Neural progenitor cell (in vitro differentiated cells): ENCODE measurements at regions not wholly inside any gene's neighbourhood (a gene's known extent, or its start where the extent isn't known, plus 50 kb on each side); places are given as distances from the start of the nearest gene placed in this dataset.

ENCODE experiments used
- EZH2 ChIP-seq: fragments of 200-600 bp; sonication (generic); IDR thresholded peaks from 2 replicates; pipeline ENCODE4 v1.6.1; 2017; ENCODE audit warnings: antibody characterized with exemption, mild to moderate bottlenecking, moderate library complexity
- EZH2phosphoT487 ChIP-seq: fragments of 200-600 bp; sonication (generic); IDR thresholded peaks from 2 replicates; pipeline ENCODE4 v1.6.1; 2017; ENCODE audit warnings: antibody characterized with exemption
- TF ChIP-seq, protein P1 (sequence below): fragments of 200-600 bp; sonication (generic); IDR thresholded peaks from 2 replicates; pipeline ENCODE4 v1.5.1; 2017; ENCODE audit warnings: antibody characterized with exemption, mild to moderate bottlenecking

DNA sequence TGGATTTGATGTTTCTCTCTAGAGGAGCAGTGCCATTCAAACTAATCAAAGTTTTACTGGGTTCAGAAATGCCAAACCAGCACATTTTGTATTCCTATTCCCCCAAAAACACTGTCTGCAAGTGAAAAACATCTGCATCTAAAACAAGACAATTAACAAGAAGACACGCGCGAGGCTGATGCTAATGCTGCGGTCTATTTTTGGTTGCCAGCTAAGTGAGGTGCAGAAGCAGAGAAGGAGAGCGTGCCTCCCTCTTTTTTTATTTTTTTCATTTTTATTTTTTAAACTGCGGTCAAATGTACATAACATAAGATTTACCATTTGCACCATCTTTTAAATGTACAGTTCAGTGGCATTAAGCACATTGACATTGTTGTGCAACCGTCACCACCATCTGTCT lies 641.1 kb downstream of the DHX35 start:
- TF ChIP-seq, protein P1, sequence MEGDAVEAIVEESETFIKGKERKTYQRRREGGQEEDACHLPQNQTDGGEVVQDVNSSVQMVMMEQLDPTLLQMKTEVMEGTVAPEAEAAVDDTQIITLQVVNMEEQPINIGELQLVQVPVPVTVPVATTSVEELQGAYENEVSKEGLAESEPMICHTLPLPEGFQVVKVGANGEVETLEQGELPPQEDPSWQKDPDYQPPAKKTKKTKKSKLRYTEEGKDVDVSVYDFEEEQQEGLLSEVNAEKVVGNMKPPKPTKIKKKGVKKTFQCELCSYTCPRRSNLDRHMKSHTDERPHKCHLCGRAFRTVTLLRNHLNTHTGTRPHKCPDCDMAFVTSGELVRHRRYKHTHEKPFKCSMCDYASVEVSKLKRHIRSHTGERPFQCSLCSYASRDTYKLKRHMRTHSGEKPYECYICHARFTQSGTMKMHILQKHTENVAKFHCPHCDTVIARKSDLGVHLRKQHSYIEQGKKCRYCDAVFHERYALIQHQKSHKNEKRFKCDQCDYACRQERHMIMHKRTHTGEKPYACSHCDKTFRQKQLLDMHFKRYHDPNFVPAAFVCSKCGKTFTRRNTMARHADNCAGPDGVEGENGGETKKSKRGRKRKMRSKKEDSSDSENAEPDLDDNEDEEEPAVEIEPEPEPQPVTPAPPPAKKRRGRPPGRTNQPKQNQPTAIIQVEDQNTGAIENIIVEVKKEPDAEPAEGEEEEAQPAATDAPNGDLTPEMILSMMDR = no peak
- no peak for TF ChIP-seq EZH2phosphoT487
- no peak for TF ChIP-seq EZH2
